Panc1 (cell line): ENCODE measurements at regions not wholly inside any gene's neighbourhood (a gene's known extent, or its start where the extent isn't known, plus 50 kb on each side); places are given as distances from the start of the nearest gene placed in this dataset.

Source experiments
- ATAC-seq: fragments of 200-7000 bp; cut with Tn5 transposase; 2 replicates; pipeline ENCODE4 v1.9.1; 2020; ENCODE audit warnings: mild to moderate bottlenecking, moderate library complexity
- BruUV-seq: library from RNA; stranded (reverse); fragments of 400-500 nt; replicated peaks from 2 replicates; lab custom pipeline; 2021; lab: Mats Ljungman, UMichigan
- CTCF ChIA-PET: fragments of 300-600 bp; sonication (Branson Sonifier 250); formaldehyde crosslinking; loops from one replicate; lab custom pipeline; 2022; ENCODE audit warnings: antibody characterized with exemption; lab: Charles Lee
- POLR2A ChIA-PET: fragments of 300-600 bp; sonication (Branson Sonifier 250); formaldehyde crosslinking; loops from one replicate; lab custom pipeline; 2022; ENCODE audit warnings: antibody characterized with exemption; lab: Charles Lee
- DNase-seq: peaks from one replicate; pipeline ENCODE4 v3.0.0-alpha.2; 2010; ENCODE audit warnings: low read depth, low spot score
- H3K27ac ChIP-seq: 2 replicates; pipeline ENCODE4 v1.5.1; 2011; ENCODE audit warnings: mild to moderate bottlenecking, low read length, inconsistent platforms
- H3K27me3 ChIP-seq: fragments of 200-500 bp; sonication (Bioruptor generic); 2 replicates; pipeline ENCODE4 v1.6.0; 2014; ENCODE audit warnings: low read length, inconsistent platforms; ENCODE audit not compliant: control insufficient read depth, insufficient read depth
- H3K36me3 ChIP-seq: fragments of 200-500 bp; sonication (Bioruptor generic); 2 replicates; pipeline ENCODE4 v1.5.1; 2014; ENCODE audit warnings: inconsistent platforms, mild to moderate bottlenecking, low read length, moderate library complexity; ENCODE audit not compliant: control insufficient read depth, insufficient read depth
- H3K4me1 ChIP-seq: 2 replicates; pipeline ENCODE4 v1.5.1; 2011; ENCODE audit warnings: inconsistent platforms, mild to moderate bottlenecking, low read length, moderate library complexity; ENCODE audit not compliant: control insufficient read depth, insufficient read depth
- H3K4me3 ChIP-seq, 2 experiments: 2 replicates each; pipeline ENCODE4 v1.5.1; 2011 to 2012; ENCODE audit warnings: low read depth in 2 of 2, low read length in 2 of 2, mild to moderate bottlenecking in 2 of 2, inconsistent platforms in 1 of 2, moderate library complexity in 1 of 2
- H3K9me3 ChIP-seq: fragments of 200-500 bp; sonication (Bioruptor generic); 2 replicates; pipeline ENCODE4 v1.5.1; 2014; ENCODE audit warnings: low read depth, mild to moderate bottlenecking, inconsistent platforms, low read length, moderate library complexity; ENCODE audit not compliant: control insufficient read depth, insufficient read depth
- CTCF ChIP-seq: fragments of 450-650 bp; IDR thresholded peaks from 2 replicates; pipeline ENCODE4 v1.5.1; 2017; ENCODE audit warnings: mild to moderate bottlenecking
- POLR2AphosphoS5 ChIP-seq: IDR thresholded peaks from 2 replicates; pipeline ENCODE4 v1.6.1; 2012; ENCODE audit warnings: mild to moderate bottlenecking, low read depth, low read length, moderate library complexity
- REST ChIP-seq, 2 experiments: IDR thresholded peaks; 2 replicates each; pipeline ENCODE4 v1.6.1; 2011 to 2012; ENCODE audit warnings: low read depth in 2 of 2, control low read depth in 1 of 2, low read length in 1 of 2, mild to moderate bottlenecking in 1 of 2, moderate library complexity in 1 of 2; ENCODE audit not compliant: insufficient read depth in 1 of 2
- SIN3A ChIP-seq: IDR thresholded peaks from 2 replicates; pipeline ENCODE4 v1.6.1; 2012; ENCODE audit warnings: low read depth, mild to moderate bottlenecking, low read length, moderate library complexity, borderline replicate concordance; ENCODE audit not compliant: insufficient read depth
- TCF7L2 ChIP-seq: IDR thresholded peaks from 2 replicates; pipeline ENCODE4 v1.6.1; 2011; ENCODE audit warnings: mild to moderate bottlenecking, low read depth, low read length, inconsistent platforms
- in situ Hi-C: cut with HindIII; loops from 2 replicates; pipeline ENCODE4 v1.10.0; 2016; ENCODE audit warnings: low sequenced_read_pairs, low pct_unique_long_range_greater_than_20kb
- intact Hi-C: fragments of 100-400 bp; cut with micrococcal nuclease; formaldehyde crosslinking; loops from one replicate; pipeline ENCODE4 v1.10.0; 2022; ENCODE audit not compliant: unreplicated experiment

- intact Hi-C loops (no loop called here), in situ Hi-C loops (no loop called here)
- no peak overlapping the region for H3K4me3 ChIP-seq
- no peak for TF ChIP-seq REST (IDR thresholded peaks at IDR 0.05; ENCODE audit: insufficient read depth in 1 of 2, low read depth in 2 of 2, low read length in 1 of 2)
- no peak for TF ChIP-seq TCF7L2
- no peak for TF ChIP-seq SIN3A
- no peak for TF ChIP-seq POLR2AphosphoS5
- no peak for TF ChIP-seq CTCF
- DNase-seq (no peak), ATAC-seq (no peak)
- no peaks in the 10 kb centered on the region for H3K9me3 ChIP-seq
- H3K4me1 ChIP-seq: no peaks in the 10 kb centered on the region
- no peaks in the 10 kb centered on the region for H3K27me3 ChIP-seq
- no peak overlapping the region for H3K27ac ChIP-seq
- BruUV-seq: no TSS peak
- no peaks in the 10 kb centered on the region for H3K36me3 ChIP-seq
- CTCF ChIA-PET: no interaction called here
- POLR2A ChIA-PET: no interaction called here
Observed at GRCh38 chr13:80284290-80284689, 56.6 kb downstream of the SPRY2 start.

GRCh38 chr13:80278706-80279105, 62.2 kb downstream of the SPRY2 start:
- Histone ChIP-seq H3K4me1 (0 out of 2 replicates have a peak, but pooled peaks cover 4% of the 10 kb centered on the region), H3K4me3 (no peak overlapping the region), H3K9me3 (no peaks in the 10 kb centered on the region; the same call in 1 of the 2 replicates), H3K27ac (no peak overlapping the region), H3K27me3 (no peaks in the 10 kb centered on the region), H3K36me3 (no peaks in the 10 kb centered on the region)
- in situ Hi-C loops (no loop called here), intact Hi-C loops (no loop called here)
- POLR2A ChIA-PET: no interaction called here
- ATAC-seq: no peak
- no peak for TF ChIP-seq SIN3A
- no peak for TF ChIP-seq POLR2AphosphoS5
- no peak for TF ChIP-seq TCF7L2
- TF ChIP-seq CTCF: no peak
- no peak for TF ChIP-seq REST (IDR thresholded peaks at IDR 0.05; ENCODE audit: insufficient read depth in 1 of 2, low read depth in 2 of 2, low read length in 1 of 2)
- CTCF ChIA-PET: no interaction called here
- no peak for DNase-seq
- BruUV-seq: no TSS peak
